ENCODE measurements at regions not wholly inside any gene's neighbourhood (a gene's known extent, or its start where the extent isn't known, plus 50 kb on each side); places are given as distances from the start of the nearest gene placed in this dataset.

DNA sequence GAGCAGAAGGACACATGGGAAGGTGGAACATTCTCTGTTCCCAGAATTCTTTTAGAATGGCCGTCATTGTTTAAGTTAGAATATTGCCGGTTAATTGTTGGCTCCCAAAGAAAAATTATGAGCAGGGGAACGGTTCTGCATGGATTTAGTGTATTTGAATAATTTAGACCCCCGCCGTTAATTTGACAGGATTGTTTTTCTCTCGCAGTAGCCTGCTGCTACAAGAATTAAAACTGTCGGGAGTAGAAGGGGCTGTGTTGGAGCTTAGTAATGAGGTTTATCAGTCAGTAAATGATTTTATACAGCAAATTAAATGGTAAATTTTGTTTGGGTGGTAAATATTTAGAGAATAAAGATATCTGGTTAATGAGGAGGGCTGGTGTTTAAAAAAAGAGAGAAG, 431.2 kb upstream of the DYNLRB2 start:
- H3K4me1 ChIP-seq = no peaks in the 10 kb centered on the region
- H3K36me3 ChIP-seq = no peaks in the 10 kb centered on the region
- H3K27me3 ChIP-seq = no peaks in the 10 kb centered on the region
- WGBS (ENCODE audit: insufficient coverage, low coverage, low lambda C conversion rate, missing lambda C conversion rate) = 78% methylated on average over 7 of the region's 7 CpGs
- no peak for DNase-seq
- no peak overlapping the region for H3K4me3 ChIP-seq
- intact Hi-C loops (cut with DNase I) = no loop called here
- H3K9me3 ChIP-seq = no peaks in the 10 kb centered on the region
- no peak for ATAC-seq
- no peak overlapping the region for H3K27ac ChIP-seq
- TF ChIP-seq, protein P1, sequence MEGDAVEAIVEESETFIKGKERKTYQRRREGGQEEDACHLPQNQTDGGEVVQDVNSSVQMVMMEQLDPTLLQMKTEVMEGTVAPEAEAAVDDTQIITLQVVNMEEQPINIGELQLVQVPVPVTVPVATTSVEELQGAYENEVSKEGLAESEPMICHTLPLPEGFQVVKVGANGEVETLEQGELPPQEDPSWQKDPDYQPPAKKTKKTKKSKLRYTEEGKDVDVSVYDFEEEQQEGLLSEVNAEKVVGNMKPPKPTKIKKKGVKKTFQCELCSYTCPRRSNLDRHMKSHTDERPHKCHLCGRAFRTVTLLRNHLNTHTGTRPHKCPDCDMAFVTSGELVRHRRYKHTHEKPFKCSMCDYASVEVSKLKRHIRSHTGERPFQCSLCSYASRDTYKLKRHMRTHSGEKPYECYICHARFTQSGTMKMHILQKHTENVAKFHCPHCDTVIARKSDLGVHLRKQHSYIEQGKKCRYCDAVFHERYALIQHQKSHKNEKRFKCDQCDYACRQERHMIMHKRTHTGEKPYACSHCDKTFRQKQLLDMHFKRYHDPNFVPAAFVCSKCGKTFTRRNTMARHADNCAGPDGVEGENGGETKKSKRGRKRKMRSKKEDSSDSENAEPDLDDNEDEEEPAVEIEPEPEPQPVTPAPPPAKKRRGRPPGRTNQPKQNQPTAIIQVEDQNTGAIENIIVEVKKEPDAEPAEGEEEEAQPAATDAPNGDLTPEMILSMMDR (IDR thresholded peaks at IDR 0.05) = no peak
- no peak for TF ChIP-seq POLR2A (IDR thresholded peaks at IDR 0.05)

DNA sequence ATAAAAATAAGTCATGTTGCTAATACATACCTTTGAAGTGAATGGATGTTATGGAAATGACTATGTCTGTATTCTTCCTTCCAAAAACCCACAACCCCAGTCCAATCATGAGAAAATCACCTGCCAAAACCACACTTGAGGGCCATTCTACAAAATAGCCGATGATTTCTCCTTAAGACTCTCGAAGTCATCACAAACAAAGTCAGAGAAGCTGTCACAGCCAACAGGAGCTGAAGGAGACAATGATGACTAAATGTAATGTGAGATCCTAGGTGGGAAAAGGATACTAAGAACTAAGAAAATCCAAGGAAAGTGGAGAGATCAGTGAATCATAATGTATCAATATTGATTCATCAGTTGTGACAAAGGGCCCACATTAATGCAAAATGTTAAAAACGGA, 432.9 kb upstream of the DYNLRB2 start:
- H3K4me1 ChIP-seq = no peaks in the 10 kb centered on the region
- TF ChIP-seq, protein P1 (IDR thresholded peaks at IDR 0.05) = no peak
- no peak for TF ChIP-seq POLR2A (IDR thresholded peaks at IDR 0.05)
- H3K4me3 ChIP-seq = no peak overlapping the region
- WGBS (ENCODE audit: insufficient coverage, low coverage, low lambda C conversion rate, missing lambda C conversion rate) = 88% methylated on average over 3 of the region's 3 CpGs
- no peak overlapping the region for H3K27ac ChIP-seq
- H3K27me3 ChIP-seq = no peaks in the 10 kb centered on the region
- intact Hi-C loops (cut with DNase I) = no loop called here
- DNase-seq = no peak
- H3K36me3 ChIP-seq = no peaks in the 10 kb centered on the region
- H3K9me3 ChIP-seq = no peaks in the 10 kb centered on the region
- no peak for ATAC-seq

DNA sequence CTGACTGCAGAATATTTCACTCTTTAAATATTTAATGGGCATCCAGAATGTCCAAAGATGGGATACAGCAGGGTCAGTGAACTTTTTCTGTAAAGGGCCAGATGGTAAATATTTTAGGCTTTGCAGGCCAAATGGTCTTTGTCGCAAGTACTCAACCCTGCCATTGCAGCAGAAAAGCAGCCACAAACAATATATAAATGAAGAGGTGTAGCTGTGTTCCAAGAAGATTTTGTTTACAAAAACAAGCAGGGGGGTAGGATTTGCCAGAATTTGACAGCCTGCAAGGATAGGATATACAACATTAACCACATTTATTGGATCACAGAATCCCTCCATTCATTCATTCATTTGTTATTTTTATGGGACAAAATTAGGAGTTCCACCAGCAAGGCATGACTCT, 435.0 kb upstream of the DYNLRB2 start:
- no peak overlapping the region for H3K4me3 ChIP-seq
- intact Hi-C loops (cut with DNase I) = no loop called here
- WGBS (ENCODE audit: insufficient coverage, low coverage, low lambda C conversion rate, missing lambda C conversion rate) = 50% methylated on average over 1 of the region's 1 CpG
- H3K4me1 ChIP-seq = no peaks in the 10 kb centered on the region
- no peaks in the 10 kb centered on the region for H3K36me3 ChIP-seq
- no peaks in the 10 kb centered on the region for H3K27me3 ChIP-seq
- no peaks in the 10 kb centered on the region for H3K9me3 ChIP-seq
- no peak overlapping the region for H3K27ac ChIP-seq
- TF ChIP-seq, protein P1 (IDR thresholded peaks at IDR 0.05) = no peak
- no peak for TF ChIP-seq POLR2A (IDR thresholded peaks at IDR 0.05)
- ATAC-seq (no peak), DNase-seq (no peak)

DNA sequence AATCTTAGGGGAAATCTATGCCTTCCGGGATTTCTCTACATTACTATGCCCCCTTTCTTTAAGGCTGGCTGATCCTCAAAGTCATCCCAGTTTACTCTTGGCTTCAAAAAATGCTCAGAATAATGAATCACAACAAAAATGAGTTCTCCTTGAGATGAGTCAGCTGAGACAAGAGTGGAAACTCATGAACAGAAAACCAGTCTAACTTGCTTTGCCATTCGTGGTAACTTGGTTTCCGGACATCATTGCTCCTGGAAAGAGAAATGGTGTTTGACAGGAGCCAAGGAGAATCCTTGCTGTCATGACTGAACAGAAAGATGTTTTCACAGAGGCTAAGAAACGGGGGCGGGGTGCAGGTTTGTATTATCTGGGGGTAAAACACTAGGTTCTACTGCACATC, 435.6 kb upstream of the DYNLRB2 start:
- ATAC-seq (no peak), DNase-seq (no peak)
- TF ChIP-seq, protein P1 (IDR thresholded peaks at IDR 0.05) = no peak
- no peak for TF ChIP-seq POLR2A (IDR thresholded peaks at IDR 0.05)
- no peak overlapping the region for H3K4me3 ChIP-seq
- H3K9me3 ChIP-seq = no peaks in the 10 kb centered on the region
- WGBS (ENCODE audit: insufficient coverage, low coverage, low lambda C conversion rate, missing lambda C conversion rate) = 63% methylated on average over 5 of the region's 5 CpGs
- H3K36me3 ChIP-seq = no peaks in the 10 kb centered on the region
- intact Hi-C loops (cut with DNase I) = no loop called here
- no peaks in the 10 kb centered on the region for H3K27me3 ChIP-seq
- no peaks in the 10 kb centered on the region for H3K4me1 ChIP-seq
- no peak overlapping the region for H3K27ac ChIP-seq

DNA sequence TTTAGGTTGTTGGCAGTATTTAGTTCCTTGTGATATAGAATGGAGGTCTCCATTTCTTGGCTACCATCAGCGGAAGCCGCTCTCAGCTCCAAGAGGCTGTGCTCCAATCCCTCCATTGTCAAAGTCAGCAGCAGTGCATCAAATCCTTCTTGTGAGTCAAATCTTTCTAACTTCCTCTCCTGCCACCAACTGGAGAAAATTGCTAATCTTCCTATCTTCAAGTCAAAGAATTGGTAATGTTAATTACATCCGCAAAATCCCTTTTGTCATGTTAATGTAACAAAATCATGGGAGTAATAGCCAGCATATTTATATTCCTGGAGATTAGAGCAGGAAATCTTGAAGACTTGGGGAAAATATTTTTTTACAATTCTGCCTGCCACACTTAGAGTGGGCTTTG, 436.4 kb upstream of the DYNLRB2 start:
- no peak overlapping the region for H3K4me3 ChIP-seq
- intact Hi-C loops (cut with DNase I) = no loop called here
- no peaks in the 10 kb centered on the region for H3K4me1 ChIP-seq
- no peaks in the 10 kb centered on the region for H3K9me3 ChIP-seq
- no peak overlapping the region for H3K27ac ChIP-seq
- TF ChIP-seq, protein P1 (IDR thresholded peaks at IDR 0.05) = no peak
- no peak for TF ChIP-seq POLR2A (IDR thresholded peaks at IDR 0.05)
- H3K36me3 ChIP-seq = no peaks in the 10 kb centered on the region
- 73% methylated on average over 2 of the region's 3 CpGs for WGBS (ENCODE audit: insufficient coverage, low coverage, low lambda C conversion rate, missing lambda C conversion rate)
- ATAC-seq (no peak), DNase-seq (no peak)
- H3K27me3 ChIP-seq = no peaks in the 10 kb centered on the region

Measured in right lobe of liver (tissue), 6 donors.